ENCODE measurements at regions not wholly inside any gene's neighbourhood (a gene's known extent, or its start where the extent isn't known, plus 50 kb on each side); places are given as distances from the start of the nearest gene placed in this dataset.

DNA sequence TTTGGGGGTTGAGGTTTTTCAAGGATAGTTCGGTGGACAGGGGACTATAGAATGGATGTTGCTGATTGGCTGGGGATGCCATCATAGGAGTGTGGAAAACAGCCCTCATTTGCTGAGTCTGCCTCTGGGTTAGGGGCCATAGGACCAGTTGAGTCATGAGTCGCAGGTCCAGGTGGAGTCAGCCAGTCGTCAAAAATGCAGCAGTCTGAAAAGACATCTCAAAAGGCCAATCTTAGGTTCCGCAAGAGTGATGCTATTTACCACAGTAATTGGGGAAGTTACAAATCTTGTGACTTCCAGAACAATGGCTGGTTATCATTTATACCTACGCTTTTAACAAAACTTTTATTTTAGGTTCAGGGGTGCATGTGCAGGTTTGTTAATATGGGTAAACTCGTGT, 276.0 kb upstream of the DMRT1 start:
- H3K36me3 ChIP-seq, result no peaks in the 10 kb centered on the region
- H3K27ac ChIP-seq, result no peak overlapping the region
- no peaks in the 10 kb centered on the region for H3K27me3 ChIP-seq
- no peaks in the 10 kb centered on the region for H3K9me3 ChIP-seq
- H3K4me1 ChIP-seq, result peaks cover 4% of the 10 kb centered on the region
- intact Hi-C loops (cut with DNase I), result no loop called here
- no peak overlapping the region for H3K4me3 ChIP-seq
- DNase-seq (ENCODE audit: extremely low spot score in 2 of 2), result no peak
- TF ChIP-seq POLR2A (IDR thresholded peaks at IDR 0.05) (no peak), POLR2AphosphoS5 (IDR thresholded peaks at IDR 0.05; ENCODE audit: insufficient read depth in 1 of 2, low read depth in 1 of 2) (no peak)
- TF ChIP-seq, protein P1, sequence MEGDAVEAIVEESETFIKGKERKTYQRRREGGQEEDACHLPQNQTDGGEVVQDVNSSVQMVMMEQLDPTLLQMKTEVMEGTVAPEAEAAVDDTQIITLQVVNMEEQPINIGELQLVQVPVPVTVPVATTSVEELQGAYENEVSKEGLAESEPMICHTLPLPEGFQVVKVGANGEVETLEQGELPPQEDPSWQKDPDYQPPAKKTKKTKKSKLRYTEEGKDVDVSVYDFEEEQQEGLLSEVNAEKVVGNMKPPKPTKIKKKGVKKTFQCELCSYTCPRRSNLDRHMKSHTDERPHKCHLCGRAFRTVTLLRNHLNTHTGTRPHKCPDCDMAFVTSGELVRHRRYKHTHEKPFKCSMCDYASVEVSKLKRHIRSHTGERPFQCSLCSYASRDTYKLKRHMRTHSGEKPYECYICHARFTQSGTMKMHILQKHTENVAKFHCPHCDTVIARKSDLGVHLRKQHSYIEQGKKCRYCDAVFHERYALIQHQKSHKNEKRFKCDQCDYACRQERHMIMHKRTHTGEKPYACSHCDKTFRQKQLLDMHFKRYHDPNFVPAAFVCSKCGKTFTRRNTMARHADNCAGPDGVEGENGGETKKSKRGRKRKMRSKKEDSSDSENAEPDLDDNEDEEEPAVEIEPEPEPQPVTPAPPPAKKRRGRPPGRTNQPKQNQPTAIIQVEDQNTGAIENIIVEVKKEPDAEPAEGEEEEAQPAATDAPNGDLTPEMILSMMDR (IDR thresholded peaks at IDR 0.05), result no peak

- intact Hi-C loops (cut with DNase I), result no loop called here
- H3K36me3 ChIP-seq, result no peaks in the 10 kb centered on the region
These were observed 274.3 kb upstream of the DMRT1 start for GRCh38 chr9:567128-567746.

DNA sequence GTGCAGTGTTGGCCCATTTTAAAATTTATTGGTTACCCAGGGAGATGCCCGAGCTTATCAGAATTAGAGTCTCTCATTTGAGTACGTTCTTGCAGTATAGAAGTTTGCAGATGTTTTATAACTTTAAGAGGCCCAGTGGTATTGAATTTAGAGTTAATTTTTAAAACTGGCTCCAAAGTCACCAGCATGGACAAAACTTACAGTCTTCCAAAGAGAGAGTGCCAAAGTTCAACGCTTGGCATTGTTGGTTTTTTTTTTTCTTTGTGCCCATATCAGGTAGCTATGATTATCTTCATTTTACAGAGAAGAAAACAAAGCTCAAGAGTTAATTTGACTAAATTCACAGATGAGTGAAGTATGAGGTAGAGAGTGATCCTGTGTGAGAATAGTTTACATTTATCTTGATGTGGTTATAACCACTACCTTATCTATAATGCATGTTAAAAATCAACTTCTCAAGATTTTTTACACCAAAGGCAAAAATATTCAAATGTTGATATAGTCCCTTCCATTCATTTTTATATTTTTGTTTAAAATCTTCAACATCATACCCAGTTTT, 273.7 kb upstream of the DMRT1 start:
- H3K9me3 ChIP-seq, result no peaks in the 10 kb centered on the region
- TF ChIP-seq POLR2AphosphoS5 (IDR thresholded peaks at IDR 0.05; ENCODE audit: insufficient read depth in 1 of 2, low read depth in 1 of 2) (no peak), POLR2A (IDR thresholded peaks at IDR 0.05) (no peak)
- TF ChIP-seq, protein P1 (IDR thresholded peaks at IDR 0.05), result no peak
- H3K4me3 ChIP-seq, result no peak overlapping the region
- H3K27me3 ChIP-seq, result no peaks in the 10 kb centered on the region
- H3K4me1 ChIP-seq, result no peaks in the 10 kb centered on the region
- intact Hi-C loops (cut with DNase I), result no loop called here
- DNase-seq (ENCODE audit: extremely low spot score in 2 of 2), result no peak
- H3K27ac ChIP-seq, result no peak overlapping the region
- no peaks in the 10 kb centered on the region for H3K36me3 ChIP-seq

More at GRCh38 chr9:567128-567746, 274.3 kb upstream of the DMRT1 start:
- Histone ChIP-seq H3K9me3 (no peaks in the 10 kb centered on the region), H3K4me1 (no peaks in the 10 kb centered on the region), H3K4me3 (no peak overlapping the region), H3K27ac (no peak overlapping the region), H3K27me3 (no peaks in the 10 kb centered on the region)
- TF ChIP-seq POLR2A (IDR thresholded peaks at IDR 0.05) (no peak), POLR2AphosphoS5 (IDR thresholded peaks at IDR 0.05; ENCODE audit: insufficient read depth in 1 of 2, low read depth in 1 of 2) (no peak)
- TF ChIP-seq, protein P1 (IDR thresholded peaks at IDR 0.05), result no peak
- DNase-seq (ENCODE audit: extremely low spot score in 2 of 2), result no peak

DNA sequence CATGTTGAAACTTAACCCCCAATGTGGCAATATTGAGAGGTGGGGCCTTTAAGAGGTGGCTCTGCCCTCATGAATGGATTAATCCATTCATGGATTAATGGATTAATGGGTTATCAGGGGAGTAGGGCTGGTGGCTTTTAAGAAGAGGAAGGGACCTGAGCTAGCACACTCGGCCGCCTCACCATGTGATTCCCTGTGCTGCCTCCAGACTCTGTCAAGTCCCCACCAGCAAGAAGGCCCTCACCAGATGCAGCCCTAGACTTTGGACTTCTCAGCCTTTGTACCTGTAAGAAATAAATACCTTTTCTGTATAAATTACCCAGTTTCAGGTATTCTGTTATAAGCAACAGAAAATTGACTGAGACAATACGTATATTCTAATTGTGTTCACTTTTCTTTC, 272.2 kb upstream of the DMRT1 start:
- intact Hi-C loops (cut with DNase I), result no loop called here
- no peaks in the 10 kb centered on the region for H3K36me3 ChIP-seq
- DNase-seq (ENCODE audit: extremely low spot score in 2 of 2), result no peak
- TF ChIP-seq, protein P1 (IDR thresholded peaks at IDR 0.05), result no peak
- TF ChIP-seq POLR2AphosphoS5 (IDR thresholded peaks at IDR 0.05; ENCODE audit: insufficient read depth in 1 of 2, low read depth in 1 of 2), result no peak
- TF ChIP-seq POLR2A (IDR thresholded peaks at IDR 0.05), result no peak
- H3K27ac ChIP-seq, result no peak overlapping the region
- no peaks in the 10 kb centered on the region for H3K27me3 ChIP-seq
- H3K4me1 ChIP-seq, result no peaks in the 10 kb centered on the region
- H3K9me3 ChIP-seq, result no peaks in the 10 kb centered on the region
- H3K4me3 ChIP-seq, result no peak overlapping the region

- Histone ChIP-seq H3K27me3 (no peaks in the 10 kb centered on the region), H3K4me1 (no peaks in the 10 kb centered on the region), H3K36me3 (no peaks in the 10 kb centered on the region), H3K4me3 (no peak overlapping the region), H3K27ac (no peak overlapping the region), H3K9me3 (no peaks in the 10 kb centered on the region)
- no peak for DNase-seq (ENCODE audit: extremely low spot score in 2 of 2)
- intact Hi-C loops (cut with DNase I), result no loop called here
- TF ChIP-seq POLR2AphosphoS5 (IDR thresholded peaks at IDR 0.05; ENCODE audit: insufficient read depth in 1 of 2, low read depth in 1 of 2) (no peak), POLR2A (IDR thresholded peaks at IDR 0.05) (no peak)
- TF ChIP-seq, protein P1 (IDR thresholded peaks at IDR 0.05), result no peak
These were observed 271.3 kb upstream of the DMRT1 start for GRCh38 chr9:570187-570586.
